Suprapubic skin (tissue), 4 donors: ENCODE measurements at regions not wholly inside any gene's neighbourhood (a gene's known extent, or its start where the extent isn't known, plus 50 kb on each side); places are given as distances from the start of the nearest gene placed in this dataset.

Experiments
- EP300 ChIP-seq: sonication (generic); formaldehyde crosslinking; IDR thresholded peaks from one replicate; pipeline ENCODE4 v1.6.1; 2017; ENCODE audit warnings: antibody characterized with exemption
- POLR2A ChIP-seq, 2 donors: fragments of 450-650 bp; IDR thresholded peaks; one replicate each; pipeline ENCODE4 v1.6.1; 2017; ENCODE audit warnings: antibody characterized with exemption in 2 of 2, mild to moderate bottlenecking in 2 of 2, moderate library complexity in 2 of 2
- POLR2AphosphoS5 ChIP-seq, 3 donors: sonication (generic); formaldehyde crosslinking; IDR thresholded peaks; one replicate each; pipeline ENCODE4 v1.6.1; 2017; ENCODE audit warnings: antibody characterized with exemption in 3 of 3
- TF ChIP-seq, protein P1 (sequence below), 2 donors: fragments of 200-600 bp in 1 of 2; fragments of 450-650 bp in 1 of 2; sonication (generic) in 1 of 2; IDR thresholded peaks; one replicate each; pipeline ENCODE4 v1.5.1; 2016 to 2019; ENCODE audit warnings: antibody characterized with exemption in 2 of 2, mild to moderate bottlenecking in 1 of 2, moderate library complexity in 1 of 2

DNA sequence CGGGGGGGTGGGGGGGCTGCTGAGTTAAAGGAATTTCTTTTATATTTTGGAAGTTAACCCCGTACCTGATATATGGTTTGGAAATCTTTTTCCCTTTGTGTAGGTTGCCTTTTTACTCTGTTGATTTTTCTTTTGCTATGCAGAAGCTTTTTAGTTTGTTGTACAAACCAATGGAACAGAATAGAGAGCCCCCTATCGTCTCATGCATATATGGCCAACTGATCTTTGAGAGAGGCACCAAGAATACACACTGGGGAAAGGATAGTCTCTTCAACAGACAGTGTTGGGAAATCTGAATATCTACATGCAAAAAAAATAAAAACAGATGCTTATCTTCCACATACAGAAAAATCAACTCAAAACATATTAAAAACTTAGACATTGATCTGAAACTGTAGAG is 647.8 kb upstream of the KLHL29 start:
- TF ChIP-seq, protein P1, sequence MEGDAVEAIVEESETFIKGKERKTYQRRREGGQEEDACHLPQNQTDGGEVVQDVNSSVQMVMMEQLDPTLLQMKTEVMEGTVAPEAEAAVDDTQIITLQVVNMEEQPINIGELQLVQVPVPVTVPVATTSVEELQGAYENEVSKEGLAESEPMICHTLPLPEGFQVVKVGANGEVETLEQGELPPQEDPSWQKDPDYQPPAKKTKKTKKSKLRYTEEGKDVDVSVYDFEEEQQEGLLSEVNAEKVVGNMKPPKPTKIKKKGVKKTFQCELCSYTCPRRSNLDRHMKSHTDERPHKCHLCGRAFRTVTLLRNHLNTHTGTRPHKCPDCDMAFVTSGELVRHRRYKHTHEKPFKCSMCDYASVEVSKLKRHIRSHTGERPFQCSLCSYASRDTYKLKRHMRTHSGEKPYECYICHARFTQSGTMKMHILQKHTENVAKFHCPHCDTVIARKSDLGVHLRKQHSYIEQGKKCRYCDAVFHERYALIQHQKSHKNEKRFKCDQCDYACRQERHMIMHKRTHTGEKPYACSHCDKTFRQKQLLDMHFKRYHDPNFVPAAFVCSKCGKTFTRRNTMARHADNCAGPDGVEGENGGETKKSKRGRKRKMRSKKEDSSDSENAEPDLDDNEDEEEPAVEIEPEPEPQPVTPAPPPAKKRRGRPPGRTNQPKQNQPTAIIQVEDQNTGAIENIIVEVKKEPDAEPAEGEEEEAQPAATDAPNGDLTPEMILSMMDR (IDR thresholded peaks at IDR 0.05) = no peak
- TF ChIP-seq POLR2AphosphoS5 (IDR thresholded peaks at IDR 0.05) (no peak), POLR2A (IDR thresholded peaks at IDR 0.05) (no peak), EP300 (no peak)
